Thyroid gland (tissue), 4 donors: ENCODE measurements at regions not wholly inside any gene's neighbourhood (a gene's known extent, or its start where the extent isn't known, plus 50 kb on each side); places are given as distances from the start of the nearest gene placed in this dataset.

Source experiments
- CTCF ChIP-seq, 6 experiments: fragments of 200-600 bp in 3 of 6; fragments of 450-650 bp in 3 of 6; sonication (generic) in 3 of 6; IDR thresholded peaks; one replicate each; pipeline ENCODE4 v1.5.1; 2016 to 2019; ENCODE audit warnings: antibody characterized with exemption in 6 of 6, mild to moderate bottlenecking in 2 of 6, inconsistent platforms in 1 of 6, moderate library complexity in 1 of 6
- POLR2A ChIP-seq, 2 donors: fragments of 450-650 bp; IDR thresholded peaks; one replicate each; pipeline ENCODE4 v1.6.1; 2017; ENCODE audit warnings: antibody characterized with exemption in 2 of 2, mild to moderate bottlenecking in 2 of 2, moderate library complexity in 1 of 2

DNA sequence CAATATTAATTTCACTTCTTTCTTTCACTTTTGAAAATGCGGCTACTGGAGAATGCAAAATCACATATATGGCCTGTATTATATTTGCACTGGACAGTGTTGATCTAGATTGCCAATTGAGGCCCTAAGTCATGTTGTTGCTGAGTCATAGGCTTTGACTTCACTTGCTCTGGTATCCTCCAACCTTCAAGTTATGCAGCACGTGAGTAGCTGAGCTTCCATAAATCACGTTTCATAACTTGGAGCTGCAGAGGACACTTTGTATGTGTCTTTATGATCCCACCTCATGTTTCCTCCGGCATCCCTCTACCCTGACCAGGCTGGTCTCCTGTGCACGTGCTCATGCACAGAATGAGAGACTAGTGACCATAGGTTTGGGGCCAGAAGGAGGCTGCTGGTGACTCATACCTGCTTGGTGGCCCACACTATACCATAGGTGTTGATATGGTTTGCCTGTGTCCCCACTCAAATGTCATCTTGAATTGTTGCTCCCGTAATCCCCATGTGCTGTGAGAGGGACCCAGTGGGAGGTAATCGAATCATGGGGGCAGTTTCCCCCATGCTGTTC is 103.0 kb upstream of the TSPAN2 start:
- TF ChIP-seq CTCF (IDR thresholded peaks at IDR 0.05) (no peak), POLR2A (IDR thresholded peaks at IDR 0.05) (no peak)
